Psoas muscle (tissue), 7 donors: ENCODE measurements at regions not wholly inside any gene's neighbourhood (a gene's known extent, or its start where the extent isn't known, plus 50 kb on each side); places are given as distances from the start of the nearest gene placed in this dataset.
"Not testable (repeated sequence)": the region's sequence is repeated elsewhere in the genome, so short reads cannot be mapped to it uniquely, and the experiment has no call there.

Experiments
- ATAC-seq, 4 donors: fragments of 200-7000 bp; cut with Tn5 transposase; one replicate each; pipeline ENCODE4 v1.9.1; 2020; ENCODE audit warnings: moderate library complexity in 3 of 4, mild to moderate bottlenecking in 2 of 4
- DNase-seq, 2 donors: peaks; one replicate each; pipeline ENCODE4 v3.0.0-alpha.2; 2020
- H3K27ac ChIP-seq: fragments of 200-600 bp; one replicate; pipeline ENCODE4 v1.8.0; 2022
- H3K27me3 ChIP-seq, 3 donors: fragments of 200-600 bp in 1 of 3; one replicate each; pipeline versions ENCODE4 v1.6.1 to v1.8.0; 2013 to 2022; ENCODE audit warnings: low read length in 2 of 3, mild to moderate bottlenecking in 2 of 3, moderate library complexity in 1 of 3; ENCODE audit not compliant: insufficient read depth in 3 of 3
- H3K36me3 ChIP-seq, 2 donors: fragments of 200-600 bp in 1 of 2; one replicate each; pipeline versions ENCODE4 v1.6.1 to v1.8.0; 2013 to 2022; ENCODE audit warnings: low read depth in 1 of 2, mild to moderate bottlenecking in 1 of 2, moderate library complexity in 1 of 2; ENCODE audit not compliant: insufficient read depth in 1 of 2
- H3K4me1 ChIP-seq: fragments of 200-600 bp; one replicate; pipeline ENCODE4 v1.8.0; 2022
- H3K4me3 ChIP-seq: fragments of 200-600 bp; one replicate; pipeline ENCODE4 v1.8.0; 2022; ENCODE audit warnings: mild to moderate bottlenecking
- H3K9me3 ChIP-seq: fragments of 200-600 bp; one replicate; pipeline ENCODE4 v1.8.0; 2022
- CTCF ChIP-seq: fragments of 200-600 bp; IDR thresholded peaks from one replicate; pipeline ENCODE4 v1.8.0; 2022; ENCODE audit warnings: antibody characterized with exemption
- WGBS, 3 donors: extraction: QIAGEN DNeasy Blood & Tissue Kit; methylation state at CpG; one replicate each; pipeline versions ENCODE4 v1.1.6 to v1.1.7; 2013; 5-methylcytosine and 5-hydroxymethylcytosine counted together
- intact Hi-C, 2 donors: fragments of 100-400 bp; cut with DNase I; formaldehyde crosslinking; loops; one replicate each; pipeline versions ENCODE4 v1.11.0 to v1.14.2; 2022
- donor health status: healthy with polysubstance abuse.
- donor health status: DM: no; HTN: no; CAD: no; lungs with moderate emphysema.
- donor health status: Bipolar disorder and iron deficiency.
- donor health status: healthy.
- donor health status: DM: yes; HTN: yes; CAD: no.
- donor health status: DM: no; HTN: no; CAD: no.
- donor health status: DM: yes; HTN: yes; CAD: no.

GRCh38 chr11:69898123-69898522 lies 78.9 kb upstream of the FGF3 start:
- Histone ChIP-seq H3K4me1 (peaks cover 11% of the 10 kb centered on the region), H3K27me3 (peaks cover 0 to 3% (median 0%) of the 10 kb centered on the region in 3 donors), H3K9me3 (no peaks in the 10 kb centered on the region), H3K36me3 (no peaks in the 10 kb centered on the region), H3K27ac (no peak overlapping the region), H3K4me3 (no peak overlapping the region)
- ATAC-seq (no peak), DNase-seq (no peak)
- intact Hi-C loops, result no loop called here
- 59 to 67% (median 64%) methylated on average over 3 to 4 of the region's 4 CpGs for WGBS, 3 donors
- TF ChIP-seq CTCF, result no peak

DNA sequence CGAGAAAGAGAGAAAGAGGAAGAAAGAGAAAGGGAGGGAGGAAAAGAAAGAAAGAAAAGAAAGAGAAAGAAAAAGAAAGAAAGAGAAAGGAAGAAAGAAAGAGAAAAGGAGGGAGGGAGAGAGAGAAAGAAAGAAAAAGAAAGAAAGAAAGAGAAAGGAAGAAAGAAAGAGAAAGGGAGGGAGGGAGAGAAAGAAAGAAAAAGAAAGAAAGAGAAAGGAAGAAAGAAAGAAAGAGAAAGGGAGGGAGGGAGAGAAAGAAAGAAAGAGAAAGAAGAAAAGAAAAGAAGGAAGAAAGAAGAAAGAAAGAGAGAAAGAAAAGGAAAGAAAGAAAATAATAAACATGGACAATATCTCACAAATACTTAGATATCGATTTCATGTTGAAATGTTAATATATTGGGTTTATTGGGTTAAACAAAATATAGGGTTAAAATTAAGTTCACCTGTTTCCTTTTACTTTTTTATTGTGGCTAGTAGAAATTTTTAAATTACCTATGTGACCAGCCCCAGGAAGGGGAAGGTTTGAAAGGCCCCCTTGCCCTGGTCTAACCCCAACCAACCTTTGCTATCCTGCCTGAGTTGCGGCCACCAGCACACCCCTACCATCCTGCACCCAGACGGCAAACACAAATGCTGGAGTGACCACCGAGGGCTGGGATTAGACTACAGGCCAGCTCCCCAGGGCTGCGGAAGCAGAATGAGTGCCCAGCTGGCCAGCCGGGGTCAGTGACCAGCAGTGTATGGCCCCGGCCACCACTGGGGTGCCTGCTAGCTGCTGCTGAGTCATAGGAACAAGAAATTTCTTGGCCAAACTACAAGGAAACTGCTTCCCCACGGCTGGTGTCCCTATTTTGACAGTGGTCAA lies 81.0 kb upstream of the FGF3 start:
- intact Hi-C loops, result no loop called here
- 28 to 33% (median 33%) methylated on average over 9 of the region's 9 CpGs for WGBS, 3 donors
- Histone ChIP-seq H3K9me3 (no peaks in the 10 kb centered on the region), H3K4me1 (peaks cover 11% of the 10 kb centered on the region), H3K27me3 (peaks cover 0 to 3% (median 0%) of the 10 kb centered on the region in 3 donors), H3K27ac (peak overlapping the region; percentile 1), H3K36me3 (no peaks in the 10 kb centered on the region), H3K4me3 (no peak overlapping the region)
- peak; percentile 43 to 68 for DNase-seq
- ATAC-seq, result peak; percentile 72 to 91 (median 89)
- TF ChIP-seq CTCF, result no peak

DNA sequence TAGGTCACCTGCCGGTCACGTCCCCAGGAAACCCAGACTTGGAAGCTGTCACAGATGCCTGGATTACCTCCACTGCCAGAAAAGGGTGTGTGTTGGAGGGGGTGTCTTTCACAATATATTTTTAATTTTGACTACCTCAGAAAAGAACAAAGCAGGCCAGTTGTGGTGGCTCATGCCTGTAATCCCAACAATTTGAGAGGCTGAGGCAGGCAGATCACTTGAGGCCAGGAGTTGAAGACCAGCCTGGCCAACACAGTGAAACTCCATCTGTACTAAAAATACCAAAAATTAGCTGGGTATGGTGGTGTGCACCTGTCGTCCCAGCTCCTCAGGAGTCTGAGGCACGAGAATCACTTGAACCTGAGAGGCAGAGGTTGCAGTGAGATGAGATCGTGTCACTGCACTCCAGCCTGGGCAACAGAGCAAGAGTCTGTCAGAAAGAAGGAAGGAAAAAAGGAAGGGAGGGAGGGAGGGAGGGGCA lies 81.6 kb upstream of the FGF3 start:
- H3K27me3 ChIP-seq, intact Hi-C loops, H3K9me3 ChIP-seq, H3K36me3 ChIP-seq, H3K4me3 ChIP-seq: not testable (repeated sequence)
- DNase-seq (peak; percentile 2 to 17), ATAC-seq (peak in 2 of 4 donors; percentile 26 to 56)
- Histone ChIP-seq H3K27ac (peak overlapping the region; percentile 1), H3K4me1 (peaks cover 11% of the 10 kb centered on the region)
- 15 to 27% (median 22%) methylated on average over 5 of the region's 5 CpGs for WGBS, 3 donors

GRCh38 chr11:69902337-69902736 lies 83.1 kb upstream of the FGF3 start:
- WGBS, 3 donors, result 88 to 92% (median 91%) methylated on average over 12 of the region's 12 CpGs
- intact Hi-C loops, result no loop called here
- H3K4me3 ChIP-seq, result no peak overlapping the region
- ATAC-seq (no peak), DNase-seq (no peak)
- TF ChIP-seq CTCF, result no peak
- peaks cover 11% of the 10 kb centered on the region for H3K4me1 ChIP-seq
- no peaks in the 10 kb centered on the region for H3K36me3 ChIP-seq
- no peaks in the 10 kb centered on the region for H3K9me3 ChIP-seq
- no peak overlapping the region for H3K27ac ChIP-seq
- no peaks in the 10 kb centered on the region for H3K27me3 ChIP-seq

DNA sequence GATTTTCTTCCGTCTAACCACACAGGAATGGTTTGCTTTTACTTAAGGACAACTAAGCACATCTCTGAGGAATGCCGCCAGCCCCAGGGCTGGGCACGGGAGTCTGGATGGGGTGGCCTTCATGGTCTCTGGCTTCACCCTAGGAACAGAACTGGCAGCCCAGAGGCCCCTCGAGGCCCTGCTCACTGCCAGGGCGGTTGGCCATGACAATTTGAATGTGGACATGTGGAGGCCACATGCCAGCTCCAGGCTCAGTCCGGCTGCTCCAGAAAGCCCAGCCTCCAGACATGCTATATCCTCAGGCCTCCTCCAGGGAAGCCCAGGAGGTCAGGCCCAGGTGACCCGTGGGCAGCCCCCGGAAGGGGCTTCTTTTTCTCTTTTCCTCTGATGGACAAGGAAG lies 84.0 kb upstream of the FGF3 start:
- Histone ChIP-seq H3K27me3 (no peaks in the 10 kb centered on the region), H3K4me1 (peaks cover 11% of the 10 kb centered on the region), H3K9me3 (no peaks in the 10 kb centered on the region), H3K27ac (no peak overlapping the region), H3K36me3 (no peaks in the 10 kb centered on the region), H3K4me3 (no peak overlapping the region)
- ATAC-seq (no peak), DNase-seq (peak; percentile 3 to 15)
- intact Hi-C loops, result no loop called here
- TF ChIP-seq CTCF, result no peak
- 51 to 68% (median 55%) methylated on average over 8 of the region's 8 CpGs for WGBS, 3 donors
